Panc1 (cell line): ENCODE measurements at regions not wholly inside any gene's neighbourhood (a gene's known extent, or its start where the extent isn't known, plus 50 kb on each side); places are given as distances from the start of the nearest gene placed in this dataset.

Experiments used
- ATAC-seq: fragments of 200-7000 bp; cut with Tn5 transposase; 2 replicates; pipeline ENCODE4 v1.9.1; 2020; ENCODE audit warnings: mild to moderate bottlenecking, moderate library complexity
- BruUV-seq: library from RNA; stranded (reverse); fragments of 400-500 nt; replicated peaks from 2 replicates; lab custom pipeline; 2021; lab: Mats Ljungman, UMichigan
- CTCF ChIA-PET: fragments of 300-600 bp; sonication (Branson Sonifier 250); formaldehyde crosslinking; loops from one replicate; lab custom pipeline; 2022; ENCODE audit warnings: antibody characterized with exemption; lab: Charles Lee
- POLR2A ChIA-PET: fragments of 300-600 bp; sonication (Branson Sonifier 250); formaldehyde crosslinking; loops from one replicate; lab custom pipeline; 2022; ENCODE audit warnings: antibody characterized with exemption; lab: Charles Lee
- DNase-seq: peaks from one replicate; pipeline ENCODE4 v3.0.0-alpha.2; 2010; ENCODE audit warnings: low read depth, low spot score
- H3K27ac ChIP-seq: 2 replicates; pipeline ENCODE4 v1.5.1; 2011; ENCODE audit warnings: mild to moderate bottlenecking, low read length, inconsistent platforms
- H3K27me3 ChIP-seq: fragments of 200-500 bp; sonication (Bioruptor generic); 2 replicates; pipeline ENCODE4 v1.6.0; 2014; ENCODE audit warnings: low read length, inconsistent platforms; ENCODE audit not compliant: control insufficient read depth, insufficient read depth
- H3K36me3 ChIP-seq: fragments of 200-500 bp; sonication (Bioruptor generic); 2 replicates; pipeline ENCODE4 v1.5.1; 2014; ENCODE audit warnings: inconsistent platforms, mild to moderate bottlenecking, low read length, moderate library complexity; ENCODE audit not compliant: control insufficient read depth, insufficient read depth
- H3K4me1 ChIP-seq: 2 replicates; pipeline ENCODE4 v1.5.1; 2011; ENCODE audit warnings: inconsistent platforms, mild to moderate bottlenecking, low read length, moderate library complexity; ENCODE audit not compliant: control insufficient read depth, insufficient read depth
- H3K4me3 ChIP-seq, 2 experiments: 2 replicates each; pipeline ENCODE4 v1.5.1; 2011 to 2012; ENCODE audit warnings: low read depth in 2 of 2, low read length in 2 of 2, mild to moderate bottlenecking in 2 of 2, inconsistent platforms in 1 of 2, moderate library complexity in 1 of 2
- H3K9me3 ChIP-seq: fragments of 200-500 bp; sonication (Bioruptor generic); 2 replicates; pipeline ENCODE4 v1.5.1; 2014; ENCODE audit warnings: low read depth, mild to moderate bottlenecking, inconsistent platforms, low read length, moderate library complexity; ENCODE audit not compliant: control insufficient read depth, insufficient read depth
- POLR2AphosphoS5 ChIP-seq: IDR thresholded peaks from 2 replicates; pipeline ENCODE4 v1.6.1; 2012; ENCODE audit warnings: mild to moderate bottlenecking, low read depth, low read length, moderate library complexity
- SIN3A ChIP-seq: IDR thresholded peaks from 2 replicates; pipeline ENCODE4 v1.6.1; 2012; ENCODE audit warnings: low read depth, mild to moderate bottlenecking, low read length, moderate library complexity, borderline replicate concordance; ENCODE audit not compliant: insufficient read depth
- TCF7L2 ChIP-seq: IDR thresholded peaks from 2 replicates; pipeline ENCODE4 v1.6.1; 2011; ENCODE audit warnings: mild to moderate bottlenecking, low read depth, low read length, inconsistent platforms
- in situ Hi-C: cut with HindIII; loops from 2 replicates; pipeline ENCODE4 v1.10.0; 2016; ENCODE audit warnings: low sequenced_read_pairs, low pct_unique_long_range_greater_than_20kb
- intact Hi-C: fragments of 100-400 bp; cut with micrococcal nuclease; formaldehyde crosslinking; loops from one replicate; pipeline ENCODE4 v1.10.0; 2022; ENCODE audit not compliant: unreplicated experiment
- TF ChIP-seq, protein P1 (sequence below), 2 experiments: IDR thresholded peaks; 2 replicates each; pipeline ENCODE4 v1.6.1; 2011 to 2012; ENCODE audit warnings: low read depth in 2 of 2, control low read depth in 1 of 2, low read length in 1 of 2, mild to moderate bottlenecking in 1 of 2, moderate library complexity in 1 of 2; ENCODE audit not compliant: insufficient read depth in 1 of 2
- TF ChIP-seq, protein P2 (sequence below): fragments of 450-650 bp; IDR thresholded peaks from 2 replicates; pipeline ENCODE4 v1.5.1; 2017; ENCODE audit warnings: mild to moderate bottlenecking

DNA sequence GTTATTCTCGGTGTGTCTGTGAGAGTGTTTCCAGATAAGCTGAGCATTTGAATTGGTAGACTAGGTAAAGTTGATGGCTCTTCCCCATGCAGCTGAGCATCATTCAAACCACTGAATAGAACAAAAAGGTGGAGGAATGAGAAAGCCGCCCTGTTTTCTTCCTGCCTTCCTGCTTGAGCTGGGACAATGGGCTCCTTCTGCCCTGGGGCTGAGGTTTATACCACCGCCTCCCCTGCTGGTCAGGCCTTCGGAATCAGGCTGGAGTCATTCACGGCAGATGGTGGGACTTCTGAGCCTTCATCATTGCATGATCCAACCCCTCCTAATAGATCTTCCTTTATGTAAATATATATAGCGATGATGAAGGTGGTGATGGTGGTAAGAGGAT, 124.9 kb downstream of the ANKRD60 start:
- Histone ChIP-seq H3K36me3 (no peaks in the 10 kb centered on the region), H3K27ac (no peak overlapping the region), H3K4me3 (no peak overlapping the region), H3K9me3 (no peaks in the 10 kb centered on the region), H3K27me3 (no peaks in the 10 kb centered on the region), H3K4me1 (no peaks in the 10 kb centered on the region)
- in situ Hi-C loops (no loop called here), intact Hi-C loops (no loop called here)
- ATAC-seq: no peak
- BruUV-seq: no TSS peak
- TF ChIP-seq SIN3A (no peak), POLR2AphosphoS5 (no peak)
- no peak for DNase-seq
- ChIA-PET POLR2A (no interaction called here), CTCF (no interaction called here)

DNA sequence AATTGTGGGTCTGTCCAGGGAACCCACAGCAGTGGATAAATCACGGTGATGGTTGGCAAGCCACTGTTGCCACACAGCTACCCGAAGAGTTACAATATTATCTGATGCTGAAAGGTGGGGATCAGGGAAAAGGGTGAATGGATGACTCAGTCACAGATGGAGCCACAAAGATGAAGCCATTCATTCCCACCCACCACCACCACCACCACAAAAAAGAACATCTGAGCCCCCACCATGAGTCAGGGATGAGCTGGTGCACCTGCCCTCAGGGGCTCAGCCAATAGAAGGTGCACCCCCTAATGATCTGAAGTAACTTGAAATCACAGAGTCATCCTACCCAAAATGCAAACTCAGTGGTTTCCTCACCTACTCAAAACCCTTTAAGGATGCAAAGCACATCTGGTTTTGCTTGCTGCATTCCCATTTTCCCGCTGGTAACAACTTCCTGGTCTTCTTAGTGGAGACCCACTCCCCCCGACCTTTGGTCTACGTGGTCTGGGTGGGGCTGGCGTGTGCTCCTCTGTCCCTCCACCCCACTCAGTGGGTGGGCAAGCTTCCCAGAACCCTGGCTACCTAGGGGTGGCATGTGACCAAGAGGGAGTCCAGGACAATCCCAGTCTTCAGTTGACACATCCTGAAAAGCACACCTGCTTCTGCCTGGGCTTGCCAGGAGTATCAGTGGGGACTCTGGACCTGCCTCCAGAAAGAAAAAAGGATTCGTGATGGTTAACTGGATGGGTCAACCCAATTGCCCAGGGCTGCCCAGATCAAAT, 125.5 kb downstream of the ANKRD60 start:
- H3K27me3 ChIP-seq: no peaks in the 10 kb centered on the region
- intact Hi-C loops (no loop called here), in situ Hi-C loops (no loop called here)
- ChIA-PET POLR2A (no interaction called here), CTCF (no interaction called here)
- no peaks in the 10 kb centered on the region for H3K36me3 ChIP-seq
- H3K9me3 ChIP-seq: no peaks in the 10 kb centered on the region
- no peaks in the 10 kb centered on the region for H3K4me1 ChIP-seq
- no peak for DNase-seq
- ATAC-seq: no peak
- H3K27ac ChIP-seq: no peak overlapping the region
- no peak overlapping the region for H3K4me3 ChIP-seq
- TF ChIP-seq POLR2AphosphoS5: no peak
- TF ChIP-seq, protein P1, sequence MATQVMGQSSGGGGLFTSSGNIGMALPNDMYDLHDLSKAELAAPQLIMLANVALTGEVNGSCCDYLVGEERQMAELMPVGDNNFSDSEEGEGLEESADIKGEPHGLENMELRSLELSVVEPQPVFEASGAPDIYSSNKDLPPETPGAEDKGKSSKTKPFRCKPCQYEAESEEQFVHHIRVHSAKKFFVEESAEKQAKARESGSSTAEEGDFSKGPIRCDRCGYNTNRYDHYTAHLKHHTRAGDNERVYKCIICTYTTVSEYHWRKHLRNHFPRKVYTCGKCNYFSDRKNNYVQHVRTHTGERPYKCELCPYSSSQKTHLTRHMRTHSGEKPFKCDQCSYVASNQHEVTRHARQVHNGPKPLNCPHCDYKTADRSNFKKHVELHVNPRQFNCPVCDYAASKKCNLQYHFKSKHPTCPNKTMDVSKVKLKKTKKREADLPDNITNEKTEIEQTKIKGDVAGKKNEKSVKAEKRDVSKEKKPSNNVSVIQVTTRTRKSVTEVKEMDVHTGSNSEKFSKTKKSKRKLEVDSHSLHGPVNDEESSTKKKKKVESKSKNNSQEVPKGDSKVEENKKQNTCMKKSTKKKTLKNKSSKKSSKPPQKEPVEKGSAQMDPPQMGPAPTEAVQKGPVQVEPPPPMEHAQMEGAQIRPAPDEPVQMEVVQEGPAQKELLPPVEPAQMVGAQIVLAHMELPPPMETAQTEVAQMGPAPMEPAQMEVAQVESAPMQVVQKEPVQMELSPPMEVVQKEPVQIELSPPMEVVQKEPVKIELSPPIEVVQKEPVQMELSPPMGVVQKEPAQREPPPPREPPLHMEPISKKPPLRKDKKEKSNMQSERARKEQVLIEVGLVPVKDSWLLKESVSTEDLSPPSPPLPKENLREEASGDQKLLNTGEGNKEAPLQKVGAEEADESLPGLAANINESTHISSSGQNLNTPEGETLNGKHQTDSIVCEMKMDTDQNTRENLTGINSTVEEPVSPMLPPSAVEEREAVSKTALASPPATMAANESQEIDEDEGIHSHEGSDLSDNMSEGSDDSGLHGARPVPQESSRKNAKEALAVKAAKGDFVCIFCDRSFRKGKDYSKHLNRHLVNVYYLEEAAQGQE (IDR thresholded peaks at IDR 0.05; ENCODE audit: insufficient read depth in 1 of 2, low read depth in 2 of 2, low read length in 1 of 2): no peak
- TF ChIP-seq, protein P2, sequence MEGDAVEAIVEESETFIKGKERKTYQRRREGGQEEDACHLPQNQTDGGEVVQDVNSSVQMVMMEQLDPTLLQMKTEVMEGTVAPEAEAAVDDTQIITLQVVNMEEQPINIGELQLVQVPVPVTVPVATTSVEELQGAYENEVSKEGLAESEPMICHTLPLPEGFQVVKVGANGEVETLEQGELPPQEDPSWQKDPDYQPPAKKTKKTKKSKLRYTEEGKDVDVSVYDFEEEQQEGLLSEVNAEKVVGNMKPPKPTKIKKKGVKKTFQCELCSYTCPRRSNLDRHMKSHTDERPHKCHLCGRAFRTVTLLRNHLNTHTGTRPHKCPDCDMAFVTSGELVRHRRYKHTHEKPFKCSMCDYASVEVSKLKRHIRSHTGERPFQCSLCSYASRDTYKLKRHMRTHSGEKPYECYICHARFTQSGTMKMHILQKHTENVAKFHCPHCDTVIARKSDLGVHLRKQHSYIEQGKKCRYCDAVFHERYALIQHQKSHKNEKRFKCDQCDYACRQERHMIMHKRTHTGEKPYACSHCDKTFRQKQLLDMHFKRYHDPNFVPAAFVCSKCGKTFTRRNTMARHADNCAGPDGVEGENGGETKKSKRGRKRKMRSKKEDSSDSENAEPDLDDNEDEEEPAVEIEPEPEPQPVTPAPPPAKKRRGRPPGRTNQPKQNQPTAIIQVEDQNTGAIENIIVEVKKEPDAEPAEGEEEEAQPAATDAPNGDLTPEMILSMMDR: no peak
- no peak for TF ChIP-seq TCF7L2
- no peak for TF ChIP-seq SIN3A
- BruUV-seq: no TSS peak

DNA sequence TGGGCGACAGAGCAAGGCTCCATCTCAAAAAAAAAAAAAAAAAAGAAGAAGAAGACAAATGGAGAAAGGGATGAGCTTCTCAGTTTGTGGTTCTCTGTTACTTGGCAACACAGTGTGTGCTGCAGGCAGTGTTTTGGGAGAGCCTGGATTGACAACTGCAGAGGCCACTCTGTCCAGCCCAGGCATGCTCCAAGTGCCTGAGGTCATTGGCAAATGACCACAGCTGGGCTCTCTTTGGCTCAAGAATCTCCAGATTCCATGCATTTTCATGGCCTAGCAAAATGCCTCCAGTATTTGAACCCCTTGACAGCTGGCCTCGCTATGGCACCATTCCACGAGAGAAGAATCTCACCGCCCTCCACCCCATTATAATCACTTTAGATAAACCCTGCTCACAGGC, 126.2 kb downstream of the ANKRD60 start:
- DNase-seq (no peak), ATAC-seq (no peak)
- Histone ChIP-seq H3K9me3 (no peaks in the 10 kb centered on the region), H3K27me3 (no peaks in the 10 kb centered on the region), H3K27ac (no peak overlapping the region), H3K4me3 (no peak overlapping the region), H3K36me3 (no peaks in the 10 kb centered on the region), H3K4me1 (no peaks in the 10 kb centered on the region)
- ChIA-PET CTCF (no interaction called here), POLR2A (no interaction called here)
- TF ChIP-seq, protein P2: no peak
- TF ChIP-seq SIN3A: no peak
- TF ChIP-seq, protein P1 (IDR thresholded peaks at IDR 0.05; ENCODE audit: insufficient read depth in 1 of 2, low read depth in 2 of 2, low read length in 1 of 2): no peak
- TF ChIP-seq POLR2AphosphoS5: no peak
- TF ChIP-seq TCF7L2: no peak
- in situ Hi-C loops: no loop called here
- intact Hi-C loops: no loop called here
- BruUV-seq: no TSS peak
